Psoas muscle (tissue), 7 donors: ENCODE measurements at regions not wholly inside any gene's neighbourhood (a gene's known extent, or its start where the extent isn't known, plus 50 kb on each side); places are given as distances from the start of the nearest gene placed in this dataset.

Experiments used
- ATAC-seq, 4 donors: fragments of 200-7000 bp; cut with Tn5 transposase; one replicate each; pipeline ENCODE4 v1.9.1; 2020; ENCODE audit warnings: moderate library complexity in 3 of 4, mild to moderate bottlenecking in 2 of 4
- DNase-seq, 2 donors: peaks; one replicate each; pipeline ENCODE4 v3.0.0-alpha.2; 2020
- H3K27ac ChIP-seq: fragments of 200-600 bp; one replicate; pipeline ENCODE4 v1.8.0; 2022
- H3K27me3 ChIP-seq, 3 donors: fragments of 200-600 bp in 1 of 3; one replicate each; pipeline versions ENCODE4 v1.6.1 to v1.8.0; 2013 to 2022; ENCODE audit warnings: low read length in 2 of 3, mild to moderate bottlenecking in 2 of 3, moderate library complexity in 1 of 3; ENCODE audit not compliant: insufficient read depth in 3 of 3
- H3K36me3 ChIP-seq, 2 donors: fragments of 200-600 bp in 1 of 2; one replicate each; pipeline versions ENCODE4 v1.6.1 to v1.8.0; 2013 to 2022; ENCODE audit warnings: low read depth in 1 of 2, mild to moderate bottlenecking in 1 of 2, moderate library complexity in 1 of 2; ENCODE audit not compliant: insufficient read depth in 1 of 2
- H3K4me1 ChIP-seq: fragments of 200-600 bp; one replicate; pipeline ENCODE4 v1.8.0; 2022
- H3K4me3 ChIP-seq: fragments of 200-600 bp; one replicate; pipeline ENCODE4 v1.8.0; 2022; ENCODE audit warnings: mild to moderate bottlenecking
- H3K9me3 ChIP-seq: fragments of 200-600 bp; one replicate; pipeline ENCODE4 v1.8.0; 2022
- WGBS, 3 donors: extraction: QIAGEN DNeasy Blood & Tissue Kit; methylation state at CpG; one replicate each; pipeline versions ENCODE4 v1.1.6 to v1.1.7; 2013; 5-methylcytosine and 5-hydroxymethylcytosine counted together
- intact Hi-C, 2 donors: fragments of 100-400 bp; cut with DNase I; formaldehyde crosslinking; loops; one replicate each; pipeline versions ENCODE4 v1.11.0 to v1.14.2; 2022
- TF ChIP-seq, protein P1 (sequence below): fragments of 200-600 bp; IDR thresholded peaks from one replicate; pipeline ENCODE4 v1.8.0; 2022; ENCODE audit warnings: antibody characterized with exemption
- donor health status: healthy with polysubstance abuse.
- donor health status: DM: no; HTN: no; CAD: no; lungs with moderate emphysema.
- donor health status: Bipolar disorder and iron deficiency.
- donor health status: healthy.
- donor health status: DM: yes; HTN: yes; CAD: no.
- donor health status: DM: no; HTN: no; CAD: no.
- donor health status: DM: yes; HTN: yes; CAD: no.

DNA sequence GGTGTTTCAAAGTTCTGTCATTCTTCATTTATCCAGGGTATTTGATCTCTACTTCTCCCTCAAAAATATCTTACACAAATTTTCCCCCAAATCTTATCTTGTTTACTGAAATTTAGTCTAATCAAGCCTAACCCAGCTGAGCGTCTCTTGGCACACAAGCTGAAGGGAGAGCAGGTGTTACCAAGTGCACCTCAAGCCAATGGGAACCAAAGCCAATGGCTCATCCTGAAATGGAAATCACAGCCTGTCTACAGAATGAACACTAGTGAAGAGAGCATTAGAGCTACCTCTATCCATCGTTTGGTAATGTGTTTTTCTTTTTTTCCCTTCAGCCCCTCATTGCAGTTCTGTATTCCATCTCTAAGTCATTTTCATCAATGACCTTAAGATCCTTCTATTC is 1350.8 kb downstream of the OLFM4 start:
- TF ChIP-seq, protein P1, sequence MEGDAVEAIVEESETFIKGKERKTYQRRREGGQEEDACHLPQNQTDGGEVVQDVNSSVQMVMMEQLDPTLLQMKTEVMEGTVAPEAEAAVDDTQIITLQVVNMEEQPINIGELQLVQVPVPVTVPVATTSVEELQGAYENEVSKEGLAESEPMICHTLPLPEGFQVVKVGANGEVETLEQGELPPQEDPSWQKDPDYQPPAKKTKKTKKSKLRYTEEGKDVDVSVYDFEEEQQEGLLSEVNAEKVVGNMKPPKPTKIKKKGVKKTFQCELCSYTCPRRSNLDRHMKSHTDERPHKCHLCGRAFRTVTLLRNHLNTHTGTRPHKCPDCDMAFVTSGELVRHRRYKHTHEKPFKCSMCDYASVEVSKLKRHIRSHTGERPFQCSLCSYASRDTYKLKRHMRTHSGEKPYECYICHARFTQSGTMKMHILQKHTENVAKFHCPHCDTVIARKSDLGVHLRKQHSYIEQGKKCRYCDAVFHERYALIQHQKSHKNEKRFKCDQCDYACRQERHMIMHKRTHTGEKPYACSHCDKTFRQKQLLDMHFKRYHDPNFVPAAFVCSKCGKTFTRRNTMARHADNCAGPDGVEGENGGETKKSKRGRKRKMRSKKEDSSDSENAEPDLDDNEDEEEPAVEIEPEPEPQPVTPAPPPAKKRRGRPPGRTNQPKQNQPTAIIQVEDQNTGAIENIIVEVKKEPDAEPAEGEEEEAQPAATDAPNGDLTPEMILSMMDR = no peak
- no peaks in the 10 kb centered on the region for H3K36me3 ChIP-seq

DNA sequence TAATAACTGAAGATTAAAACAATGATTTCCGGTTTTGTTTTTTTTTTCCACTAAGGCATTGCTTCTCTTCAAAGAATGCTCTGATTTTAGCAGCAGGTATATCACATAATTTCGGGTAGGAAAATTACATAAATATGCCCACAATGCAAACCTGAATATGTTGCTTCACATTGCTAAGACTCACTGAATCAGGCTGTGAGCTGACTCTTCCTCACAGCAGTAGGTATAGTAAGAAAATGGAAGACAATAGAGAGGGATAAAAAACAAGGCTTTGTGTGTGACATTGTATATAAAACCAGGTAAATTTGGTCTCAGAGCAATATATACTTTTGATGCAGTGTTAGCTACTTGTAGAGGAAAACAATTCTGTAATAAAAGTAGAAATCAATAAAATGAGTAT is 1355.0 kb downstream of the OLFM4 start:
- no peak overlapping the region for H3K27ac ChIP-seq
- no peaks in the 10 kb centered on the region for H3K4me1 ChIP-seq
- 57 to 65% (median 59%) methylated on average over 2 of the region's 2 CpGs for WGBS, 3 donors
- DNase-seq (no peak), ATAC-seq (no peak)
- intact Hi-C loops = no loop called here
- no peaks in the 10 kb centered on the region for H3K36me3 ChIP-seq
- TF ChIP-seq, protein P1 = no peak
- H3K4me3 ChIP-seq = no peak overlapping the region
- H3K27me3 ChIP-seq = no peaks in the 10 kb centered on the region
- H3K9me3 ChIP-seq = no peaks in the 10 kb centered on the region

More for the DNA sequence above, 1350.8 kb downstream of the OLFM4 start:
- no peak for DNase-seq
- ATAC-seq = no peak
- Histone ChIP-seq H3K27ac (no peak overlapping the region), H3K4me1 (no peaks in the 10 kb centered on the region), H3K9me3 (no peaks in the 10 kb centered on the region), H3K27me3 (no peaks in the 10 kb centered on the region), H3K4me3 (no peak overlapping the region)
- intact Hi-C loops = no loop called here
- WGBS, 3 donors = 68 to 75% (median 72%) methylated on average over 2 of the region's 2 CpGs

DNA sequence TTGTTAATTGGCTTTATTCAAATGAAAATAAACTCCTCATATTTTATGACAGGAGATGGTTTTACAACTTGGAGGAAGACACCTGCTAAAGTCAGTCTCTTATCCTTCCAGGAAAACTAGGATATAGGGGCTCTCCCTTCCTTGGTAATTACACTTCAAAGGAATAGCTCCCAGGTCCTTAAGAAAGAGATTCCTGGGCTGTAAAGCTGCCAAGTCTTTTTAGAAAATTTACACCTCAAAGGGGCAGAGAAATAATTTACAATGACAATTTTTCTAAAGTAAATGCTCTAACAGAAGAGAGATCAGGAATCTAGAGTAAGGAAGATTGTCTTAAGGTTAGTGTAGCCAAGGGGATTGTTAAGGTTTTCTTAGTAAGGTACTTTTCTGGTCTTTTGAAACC is 1359.0 kb downstream of the OLFM4 start:
- DNase-seq (no peak), ATAC-seq (no peak)
- no peaks in the 10 kb centered on the region for H3K9me3 ChIP-seq
- no peak overlapping the region for H3K27ac ChIP-seq
- H3K36me3 ChIP-seq = no peaks in the 10 kb centered on the region
- no peak overlapping the region for H3K4me3 ChIP-seq
- H3K4me1 ChIP-seq = no peaks in the 10 kb centered on the region
- TF ChIP-seq, protein P1 = no peak
- intact Hi-C loops = no loop called here
- no peaks in the 10 kb centered on the region for H3K27me3 ChIP-seq

DNA sequence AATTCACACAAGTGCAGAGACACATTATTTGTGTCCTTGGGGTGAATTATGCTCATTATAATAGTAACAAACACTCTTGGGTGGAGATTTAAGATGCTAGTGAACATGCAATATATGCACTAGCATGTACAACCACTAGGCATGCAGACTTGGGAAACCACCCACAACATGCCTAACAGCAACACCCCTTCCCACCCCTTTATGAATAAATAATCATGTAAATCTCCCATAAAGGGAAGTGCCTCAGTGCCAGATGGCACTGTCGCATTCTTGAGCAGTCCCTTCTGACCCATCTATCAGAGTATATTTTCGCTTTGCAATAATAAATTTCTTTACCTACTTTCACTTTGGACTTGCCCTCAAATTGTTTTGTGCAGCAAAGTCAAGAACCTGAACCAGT is 1362.2 kb downstream of the OLFM4 start:
- no peak for ATAC-seq
- 83 to 85% (median 85%) methylated on average over 2 of the region's 2 CpGs for WGBS, 3 donors
- Histone ChIP-seq H3K4me1 (no peaks in the 10 kb centered on the region), H3K27ac (no peak overlapping the region), H3K27me3 (no peaks in the 10 kb centered on the region), H3K36me3 (no peaks in the 10 kb centered on the region), H3K9me3 (no peaks in the 10 kb centered on the region), H3K4me3 (no peak overlapping the region)
- no peak for DNase-seq
- TF ChIP-seq, protein P1 = no peak
- intact Hi-C loops = no loop called here

DNA sequence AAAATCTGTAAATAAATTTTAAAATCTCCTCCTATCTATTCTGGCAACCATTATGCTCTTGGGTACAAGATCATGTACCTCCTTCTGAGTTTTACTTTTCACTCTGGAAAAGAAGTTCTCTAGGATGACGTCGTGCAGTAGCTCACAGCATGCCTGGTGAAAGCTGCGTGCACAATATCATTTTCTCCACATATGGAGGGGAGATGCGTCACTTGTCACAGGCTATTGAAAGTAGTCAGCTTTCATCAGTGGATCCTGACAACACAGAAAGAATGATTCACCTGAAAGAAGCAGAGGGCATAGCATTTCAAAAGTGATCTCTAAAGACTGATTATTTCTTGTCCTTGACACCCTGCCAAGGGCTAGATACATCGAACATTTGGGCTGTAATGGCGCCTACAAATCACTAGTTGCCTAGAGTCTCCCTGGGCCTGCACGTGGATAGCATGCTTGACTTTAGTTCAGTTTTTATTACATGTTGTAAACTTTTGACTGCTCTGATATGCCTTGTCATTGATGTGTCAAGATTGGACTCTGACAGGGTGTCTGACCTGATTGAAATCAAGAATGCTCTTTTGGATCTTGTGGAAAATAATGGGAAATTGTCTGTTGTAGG is 1365.6 kb downstream of the OLFM4 start:
- no peaks in the 10 kb centered on the region for H3K27me3 ChIP-seq
- no peak for DNase-seq
- no peak overlapping the region for H3K4me3 ChIP-seq
- no peaks in the 10 kb centered on the region for H3K36me3 ChIP-seq
- intact Hi-C loops = no loop called here
- no peaks in the 10 kb centered on the region for H3K9me3 ChIP-seq
- no peaks in the 10 kb centered on the region for H3K4me1 ChIP-seq
- H3K27ac ChIP-seq = no peak overlapping the region
- ATAC-seq = no peak
- TF ChIP-seq, protein P1 = no peak
- 46 to 51% (median 46%) methylated on average over 7 of the region's 7 CpGs for WGBS, 3 donors
